Stimulated activated CD8-positive, alpha-beta memory T cell treated with anti-CD3 and anti-CD28 coated beads, Interleukin-7, amount 100 ng/mL, for 4 hours (primary cell): ENCODE measurements at regions not wholly inside any gene's neighbourhood (a gene's known extent, or its start where the extent isn't known, plus 50 kb on each side); places are given as distances from the start of the nearest gene placed in this dataset.
"Not testable (repeated sequence)": the region's sequence is repeated elsewhere in the genome, so short reads cannot be mapped to it uniquely, and the experiment has no call there.

Experiments used
- DNase-seq, 2 donors: peaks; one replicate each; pipeline ENCODE4 v3.0.0-alpha.2; 2020; ENCODE audit warnings: low read depth in 2 of 2

- no peak for DNase-seq
Observed at GRCh38 chr20:53856300-53857295, 213.8 kb downstream of the BCAS1 start.

- DNase-seq: no peak
Observed at GRCh38 chr20:53855733-53856132, 214.7 kb downstream of the BCAS1 start.

- not testable (repeated sequence) for DNase-seq
Observed at GRCh38 chr20:53854609-53854926, 215.8 kb downstream of the BCAS1 start.

GRCh38 chr20:53853111-53853713 is 217.2 kb downstream of the BCAS1 start:
- no peak for DNase-seq

- DNase-seq: no peak
Observed at GRCh38 chr20:53852691-53853090, 217.7 kb downstream of the BCAS1 start.

- no peak for DNase-seq
Observed at GRCh38 chr20:53852014-53852413, 218.4 kb downstream of the BCAS1 start.

GRCh38 chr20:53850319-53850718 is 220.1 kb downstream of the BCAS1 start:
- DNase-seq: no peak

GRCh38 chr20:53849471-53850059 is 220.8 kb downstream of the BCAS1 start:
- DNase-seq: no peak

- no peak for DNase-seq
Observed at GRCh38 chr20:53848304-53848703, 222.1 kb downstream of the BCAS1 start.

GRCh38 chr20:53847837-53848170 is 222.6 kb downstream of the BCAS1 start:
- no peak for DNase-seq

- DNase-seq: no peak
Observed at GRCh38 chr20:53847139-53847836, 223.1 kb downstream of the BCAS1 start.

GRCh38 chr20:53846640-53847039 is 223.8 kb downstream of the BCAS1 start:
- DNase-seq: no peak

- no peak for DNase-seq
Observed at GRCh38 chr20:53845980-53846379, 224.4 kb downstream of the BCAS1 start.

GRCh38 chr20:53844259-53844658 is 226.1 kb downstream of the BCAS1 start:
- DNase-seq: no peak

- DNase-seq: no peak
Observed at GRCh38 chr20:53843645-53844044, 226.7 kb downstream of the BCAS1 start.

GRCh38 chr20:53842301-53843099 is 227.9 kb downstream of the BCAS1 start:
- no peak for DNase-seq

- no peak for DNase-seq
Observed at GRCh38 chr20:53841741-53842140, 228.7 kb downstream of the BCAS1 start.

GRCh38 chr20:53840532-53840931 is 229.9 kb downstream of the BCAS1 start:
- no peak for DNase-seq

GRCh38 chr20:53839423-53840176 is 230.8 kb downstream of the BCAS1 start:
- DNase-seq: peak; percentile 43 to 47

GRCh38 chr20:53838311-53838868 is 232.0 kb downstream of the BCAS1 start:
- DNase-seq: no peak
